ENCODE measurements at regions not wholly inside any gene's neighbourhood (a gene's known extent, or its start where the extent isn't known, plus 50 kb on each side); places are given as distances from the start of the nearest gene placed in this dataset.

- Histone ChIP-seq H3K36me3 (ENCODE audit: control insufficient read depth in 3 of 3, insufficient read depth in 2 of 3, low read depth in 1 of 3, low read length in 3 of 3) (no peaks in the 10 kb centered on the region), H3K9me3 (ENCODE audit: control insufficient read depth in 2 of 2, insufficient read depth in 1 of 2, low read depth in 1 of 2, low read length in 1 of 2) (peaks cover 0 to 2% of the 10 kb centered on the region in 2 donors), H3K4me3 (ENCODE audit: low read depth in 1 of 3, low read length in 3 of 3) (no peak overlapping the region), H3K27ac (ENCODE audit: low read depth in 1 of 3, low read length in 2 of 3) (no peak overlapping the region), H3K27me3 (ENCODE audit: control insufficient read depth in 3 of 3, insufficient read depth in 3 of 3, low read length in 3 of 3) (no peaks in the 10 kb centered on the region), H3K4me1 (ENCODE audit: control insufficient read depth in 3 of 3, insufficient read depth in 2 of 3, low read depth in 1 of 3, low read length in 2 of 3) (no peaks in the 10 kb centered on the region)
- no peak for DNase-seq
- FAIRE-seq: no peak
- WGBS, 3 donors: 45 to 71% (median 55%) methylated on average over 1 of the region's 1 CpG
These were observed 630.0 kb downstream of the LMO4 start for GRCh38 chr1:87958716-87959115.

DNA sequence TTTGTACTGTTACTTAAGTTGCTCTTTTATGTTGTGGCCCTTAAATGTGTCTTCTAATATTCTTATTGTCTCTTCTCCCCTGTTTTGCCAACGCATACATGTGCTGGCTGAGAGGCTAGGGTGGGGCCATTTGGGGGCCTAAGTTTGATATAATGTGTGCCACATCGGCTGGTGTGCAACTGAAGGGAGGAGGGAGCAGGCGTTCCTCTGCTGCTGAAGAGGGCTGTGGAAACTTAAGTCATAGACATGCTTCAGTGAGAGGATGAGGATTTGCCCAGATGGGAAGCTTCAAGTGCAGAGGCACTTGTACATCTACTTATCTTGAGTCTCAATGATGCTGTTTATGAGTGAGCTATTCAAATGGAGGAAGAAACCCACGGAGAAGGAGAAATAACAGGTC, 630.6 kb downstream of the LMO4 start:
- DNase-seq: no peak
- Histone ChIP-seq H3K27me3 (ENCODE audit: control insufficient read depth in 3 of 3, insufficient read depth in 3 of 3, low read length in 3 of 3) (no peaks in the 10 kb centered on the region), H3K9me3 (ENCODE audit: control insufficient read depth in 2 of 2, insufficient read depth in 1 of 2, low read depth in 1 of 2, low read length in 1 of 2) (peaks cover 0 to 2% of the 10 kb centered on the region in 2 donors), H3K36me3 (ENCODE audit: control insufficient read depth in 3 of 3, insufficient read depth in 2 of 3, low read depth in 1 of 3, low read length in 3 of 3) (no peaks in the 10 kb centered on the region), H3K4me1 (ENCODE audit: control insufficient read depth in 3 of 3, insufficient read depth in 2 of 3, low read depth in 1 of 3, low read length in 2 of 3) (no peaks in the 10 kb centered on the region), H3K4me3 (ENCODE audit: low read depth in 1 of 3, low read length in 3 of 3) (no peak overlapping the region), H3K27ac (ENCODE audit: low read depth in 1 of 3, low read length in 2 of 3) (no peak overlapping the region)
- 68 to 83% (median 74%) methylated on average over 4 of the region's 4 CpGs for WGBS, 3 donors
- FAIRE-seq: no peak

DNA sequence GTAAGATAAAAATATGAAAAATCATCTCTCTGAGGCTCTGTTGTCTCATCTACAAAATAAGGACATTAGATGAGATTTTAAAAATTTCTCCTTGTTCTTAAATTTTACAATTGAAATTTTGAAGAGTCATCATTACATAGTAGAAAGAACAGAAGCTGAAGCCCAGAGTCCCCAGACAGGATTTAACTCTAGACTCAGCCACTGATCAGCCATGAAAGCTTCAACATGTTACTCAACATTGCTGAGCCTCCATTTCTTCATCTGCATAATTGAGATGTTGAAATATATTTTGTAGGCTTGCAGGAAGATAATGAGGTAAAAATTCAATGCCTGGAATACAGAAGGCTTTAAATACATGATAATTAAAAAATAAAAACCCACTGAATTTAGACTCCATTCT, 633.3 kb downstream of the LMO4 start:
- peak in 1 of 2 donors; percentile 22 for DNase-seq
- H3K36me3 ChIP-seq (ENCODE audit: control insufficient read depth in 3 of 3, insufficient read depth in 2 of 3, low read depth in 1 of 3, low read length in 3 of 3): no peaks in the 10 kb centered on the region
- H3K4me1 ChIP-seq (ENCODE audit: control insufficient read depth in 3 of 3, insufficient read depth in 2 of 3, low read depth in 1 of 3, low read length in 2 of 3): peaks cover 0 to 2% (median 0%) of the 10 kb centered on the region in 3 donors
- no peak for FAIRE-seq
- no peaks in the 10 kb centered on the region for H3K27me3 ChIP-seq (ENCODE audit: control insufficient read depth in 3 of 3, insufficient read depth in 3 of 3, low read length in 3 of 3)
- H3K9me3 ChIP-seq (ENCODE audit: control insufficient read depth in 2 of 2, insufficient read depth in 1 of 2, low read depth in 1 of 2, low read length in 1 of 2): peaks cover 0 to 2% of the 10 kb centered on the region in 2 donors
- peak overlapping the region in 1 of 3 donors; percentile 2 for H3K27ac ChIP-seq (ENCODE audit: low read depth in 1 of 3, low read length in 2 of 3)
- H3K4me3 ChIP-seq (ENCODE audit: low read depth in 1 of 3, low read length in 3 of 3): no peak overlapping the region

- H3K4me1 ChIP-seq (ENCODE audit: control insufficient read depth in 3 of 3, insufficient read depth in 2 of 3, low read depth in 1 of 3, low read length in 2 of 3): peaks cover 0 to 11% (median 0%) of the 10 kb centered on the region in 3 donors
- 43 to 84% (median 65%) methylated on average over 2 of the region's 2 CpGs for WGBS, 3 donors
- no peaks in the 10 kb centered on the region for H3K27me3 ChIP-seq (ENCODE audit: control insufficient read depth in 3 of 3, insufficient read depth in 3 of 3, low read length in 3 of 3)
- H3K4me3 ChIP-seq (ENCODE audit: low read depth in 1 of 3, low read length in 3 of 3): no peak overlapping the region
- FAIRE-seq (no peak), DNase-seq (no peak)
- no peaks in the 10 kb centered on the region for H3K36me3 ChIP-seq (ENCODE audit: control insufficient read depth in 3 of 3, insufficient read depth in 2 of 3, low read depth in 1 of 3, low read length in 3 of 3)
- H3K27ac ChIP-seq (ENCODE audit: low read depth in 1 of 3, low read length in 2 of 3): no peak overlapping the region
- H3K9me3 ChIP-seq (ENCODE audit: control insufficient read depth in 2 of 2, insufficient read depth in 1 of 2, low read depth in 1 of 2, low read length in 1 of 2): peaks cover 0 to 2% of the 10 kb centered on the region in 2 donors
These were observed 634.9 kb downstream of the LMO4 start for GRCh38 chr1:87963556-87963955.

GRCh38 chr1:87965193-87965592, 636.5 kb downstream of the LMO4 start:
- no peak for FAIRE-seq

DNA sequence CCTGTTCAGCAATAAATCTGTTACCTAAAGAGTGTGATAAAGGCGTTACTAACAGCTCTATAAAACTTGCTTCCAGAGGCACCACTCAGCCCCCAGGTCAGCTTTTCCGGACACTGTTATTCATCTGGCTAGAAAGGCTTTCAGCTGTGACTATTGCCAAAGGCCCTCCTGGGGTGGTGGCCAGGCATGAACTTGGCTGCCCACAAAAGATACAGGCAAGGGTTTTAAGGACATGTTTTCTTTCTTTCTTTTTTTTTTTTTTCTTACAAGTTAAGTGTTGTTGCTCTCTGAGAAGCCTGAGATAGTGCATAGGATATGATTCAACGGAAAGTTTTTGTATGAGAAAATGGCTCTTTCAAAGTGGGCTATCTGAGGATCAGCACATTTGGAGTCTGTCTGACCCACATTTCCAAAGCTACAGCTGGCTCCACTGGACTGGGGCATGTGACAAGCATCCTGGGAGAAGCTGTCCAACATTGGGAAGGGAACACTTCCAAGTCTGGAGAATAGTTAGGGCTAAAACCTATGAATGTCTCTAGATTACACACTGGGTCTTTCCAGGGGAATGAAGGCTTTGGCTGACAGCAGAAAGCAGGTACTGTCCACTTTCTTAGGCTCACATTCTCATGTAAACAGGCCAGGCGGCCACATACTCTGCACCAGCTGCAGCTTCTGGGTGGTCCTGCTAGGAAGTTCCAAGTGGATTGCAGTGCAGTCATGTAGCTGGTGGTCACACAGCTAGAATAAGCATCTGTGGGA, 639.7 kb downstream of the LMO4 start:
- peaks cover 0 to 14% (median 4%) of the 10 kb centered on the region in 3 donors for H3K4me1 ChIP-seq (ENCODE audit: control insufficient read depth in 3 of 3, insufficient read depth in 2 of 3, low read depth in 1 of 3, low read length in 2 of 3)
- DNase-seq: peak in 1 of 2 donors; percentile 28
- FAIRE-seq: no peak

More at GRCh38 chr1:87965193-87965592, 636.5 kb downstream of the LMO4 start:
- Histone ChIP-seq H3K27ac (ENCODE audit: low read depth in 1 of 3, low read length in 2 of 3) (no peak overlapping the region), H3K4me3 (ENCODE audit: low read depth in 1 of 3, low read length in 3 of 3) (no peak overlapping the region), H3K4me1 (ENCODE audit: control insufficient read depth in 3 of 3, insufficient read depth in 2 of 3, low read depth in 1 of 3, low read length in 2 of 3) (peaks cover 0 to 14% (median 4%) of the 10 kb centered on the region in 3 donors), H3K9me3 (ENCODE audit: control insufficient read depth in 2 of 2, insufficient read depth in 1 of 2, low read depth in 1 of 2, low read length in 1 of 2) (peaks cover 0 to 2% of the 10 kb centered on the region in 2 donors), H3K36me3 (ENCODE audit: control insufficient read depth in 3 of 3, insufficient read depth in 2 of 3, low read depth in 1 of 3, low read length in 3 of 3) (no peaks in the 10 kb centered on the region), H3K27me3 (ENCODE audit: control insufficient read depth in 3 of 3, insufficient read depth in 3 of 3, low read length in 3 of 3) (no peaks in the 10 kb centered on the region)
- whole genome bisulfite sequencing, 3 donors: 90 to 95% (median 90%) methylated on average over 5 of the region's 5 CpGs
- DNase-seq: no peak

DNA sequence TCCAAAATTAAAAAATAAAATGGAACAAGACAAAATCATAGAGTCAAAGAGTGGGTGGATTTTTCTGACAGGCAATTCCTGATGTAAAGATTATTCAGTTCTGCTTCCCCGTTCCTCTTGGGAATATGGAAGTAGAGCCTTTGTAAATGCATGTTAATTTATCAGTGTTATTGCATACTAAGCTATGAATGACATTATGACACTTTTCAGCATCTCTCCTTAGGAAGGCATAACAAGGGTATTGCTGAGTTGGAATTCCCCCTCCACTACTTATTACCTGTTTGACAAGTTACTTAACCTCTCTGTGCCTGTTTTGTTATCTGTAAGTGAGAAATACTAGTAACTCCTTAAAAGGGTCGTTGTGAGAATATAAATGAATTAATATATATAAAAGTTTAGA, 640.4 kb downstream of the LMO4 start:
- Histone ChIP-seq H3K4me1 (ENCODE audit: control insufficient read depth in 3 of 3, insufficient read depth in 2 of 3, low read depth in 1 of 3, low read length in 2 of 3) (peaks cover 0 to 14% (median 4%) of the 10 kb centered on the region in 3 donors), H3K27ac (ENCODE audit: low read depth in 1 of 3, low read length in 2 of 3) (no peak overlapping the region), H3K27me3 (ENCODE audit: control insufficient read depth in 3 of 3, insufficient read depth in 3 of 3, low read length in 3 of 3) (no peaks in the 10 kb centered on the region), H3K9me3 (ENCODE audit: control insufficient read depth in 2 of 2, insufficient read depth in 1 of 2, low read depth in 1 of 2, low read length in 1 of 2) (no peaks in the 10 kb centered on the region), H3K4me3 (ENCODE audit: low read depth in 1 of 3, low read length in 3 of 3) (no peak overlapping the region), H3K36me3 (ENCODE audit: control insufficient read depth in 3 of 3, insufficient read depth in 2 of 3, low read depth in 1 of 3, low read length in 3 of 3) (no peaks in the 10 kb centered on the region)
- WGBS, 3 donors: 63 to 70% (median 64%) methylated on average over 2 of the region's 2 CpGs
- FAIRE-seq (no peak), DNase-seq (no peak)

More for the DNA sequence above, 639.7 kb downstream of the LMO4 start:
- 58 to 78% (median 67%) methylated on average over 4 of the region's 4 CpGs for WGBS, 3 donors
- H3K9me3 ChIP-seq (ENCODE audit: control insufficient read depth in 2 of 2, insufficient read depth in 1 of 2, low read depth in 1 of 2, low read length in 1 of 2): no peaks in the 10 kb centered on the region
- no peaks in the 10 kb centered on the region for H3K27me3 ChIP-seq (ENCODE audit: control insufficient read depth in 3 of 3, insufficient read depth in 3 of 3, low read length in 3 of 3)
- no peaks in the 10 kb centered on the region for H3K36me3 ChIP-seq (ENCODE audit: control insufficient read depth in 3 of 3, insufficient read depth in 2 of 3, low read depth in 1 of 3, low read length in 3 of 3)
- H3K4me3 ChIP-seq (ENCODE audit: low read depth in 1 of 3, low read length in 3 of 3): no peak overlapping the region
- H3K27ac ChIP-seq (ENCODE audit: low read depth in 1 of 3, low read length in 2 of 3): peak overlapping the region in 2 of 3 donors; percentile 29 to 42

DNA sequence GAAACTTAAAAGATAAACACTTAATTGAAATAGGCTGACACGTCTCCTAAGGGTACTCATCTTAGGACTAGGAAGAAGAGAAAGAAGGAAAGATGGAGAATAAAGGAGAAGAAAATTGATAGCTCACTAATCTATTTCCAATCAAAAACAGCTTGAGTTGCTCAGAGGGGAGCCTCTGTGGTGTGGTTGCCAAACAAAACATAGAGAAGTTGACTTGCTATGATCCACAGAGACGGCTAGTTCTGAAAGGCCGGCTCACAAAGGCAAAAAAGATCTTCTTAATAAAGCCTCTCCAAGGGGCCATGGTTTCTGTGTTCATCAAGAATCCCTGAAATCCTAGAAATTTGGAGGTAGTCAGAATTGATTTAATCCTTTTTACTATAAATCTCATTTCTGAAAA, 644.1 kb downstream of the LMO4 start:
- DNase-seq (no peak), FAIRE-seq (no peak)
- Histone ChIP-seq H3K4me3 (ENCODE audit: low read depth in 1 of 3, low read length in 3 of 3) (no peak overlapping the region), H3K27ac (ENCODE audit: low read depth in 1 of 3, low read length in 2 of 3) (no peak overlapping the region), H3K9me3 (ENCODE audit: control insufficient read depth in 2 of 2, insufficient read depth in 1 of 2, low read depth in 1 of 2, low read length in 1 of 2) (no peaks in the 10 kb centered on the region), H3K27me3 (ENCODE audit: control insufficient read depth in 3 of 3, insufficient read depth in 3 of 3, low read length in 3 of 3) (no peaks in the 10 kb centered on the region), H3K36me3 (ENCODE audit: control insufficient read depth in 3 of 3, insufficient read depth in 2 of 3, low read depth in 1 of 3, low read length in 3 of 3) (no peaks in the 10 kb centered on the region), H3K4me1 (ENCODE audit: control insufficient read depth in 3 of 3, insufficient read depth in 2 of 3, low read depth in 1 of 3, low read length in 2 of 3) (peaks cover 0 to 9% (median 4%) of the 10 kb centered on the region in 3 donors)
- 74 to 97% (median 92%) methylated on average over 3 of the region's 3 CpGs for WGBS, 3 donors

DNA sequence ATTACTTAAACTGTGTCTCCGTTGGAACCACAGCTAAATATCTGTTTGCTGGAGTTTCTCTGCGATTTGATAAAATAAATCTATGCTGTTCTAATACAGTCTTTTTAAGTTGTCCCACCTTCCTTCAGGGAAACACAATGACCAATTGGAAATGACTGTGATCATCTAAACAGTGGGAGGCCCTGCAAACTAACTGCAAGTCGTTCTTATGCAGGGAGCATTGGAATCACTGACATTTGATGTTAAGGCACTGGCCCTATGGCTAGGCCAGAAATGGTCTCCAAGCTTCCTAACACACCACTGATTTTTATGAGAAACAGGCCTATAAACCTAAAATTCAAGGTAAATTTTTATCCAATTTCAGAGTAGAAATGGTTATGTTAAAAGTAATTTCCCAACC, 645.2 kb downstream of the LMO4 start:
- FAIRE-seq: no peak
- H3K4me1 ChIP-seq (ENCODE audit: control insufficient read depth in 3 of 3, insufficient read depth in 2 of 3, low read depth in 1 of 3, low read length in 2 of 3): peaks cover 0 to 2% (median 0%) of the 10 kb centered on the region in 3 donors
- H3K4me3 ChIP-seq (ENCODE audit: low read depth in 1 of 3, low read length in 3 of 3): no peak overlapping the region
- WGBS, 3 donors: 70 to 86% (median 74%) methylated on average over 3 of the region's 3 CpGs
- H3K36me3 ChIP-seq (ENCODE audit: control insufficient read depth in 3 of 3, insufficient read depth in 2 of 3, low read depth in 1 of 3, low read length in 3 of 3): no peaks in the 10 kb centered on the region
- H3K27me3 ChIP-seq (ENCODE audit: control insufficient read depth in 3 of 3, insufficient read depth in 3 of 3, low read length in 3 of 3): no peaks in the 10 kb centered on the region
- no peaks in the 10 kb centered on the region for H3K9me3 ChIP-seq (ENCODE audit: control insufficient read depth in 2 of 2, insufficient read depth in 1 of 2, low read depth in 1 of 2, low read length in 1 of 2)
- DNase-seq: no peak
- H3K27ac ChIP-seq (ENCODE audit: low read depth in 1 of 3, low read length in 2 of 3): no peak overlapping the region

Measured in small intestine (tissue), 7 donors.